ENCODE measurements at regions not wholly inside any gene's neighbourhood (a gene's known extent, or its start where the extent isn't known, plus 50 kb on each side); places are given as distances from the start of the nearest gene placed in this dataset.

GRCh38 chr9:116007824-116008223, 145.8 kb upstream of the PAPPA start:
- TF ChIP-seq HMGXB4 (CRISPR knock-in tag; IDR thresholded peaks at IDR 0.05), result no peak
- TF ChIP-seq PREB (CRISPR knock-in tag; IDR thresholded peaks at IDR 0.05; ENCODE audit: borderline replicate concordance), result no peak
- ATAC-seq, result no peak
- H3K4me1 Mint-ChIP-seq, result 0 out of 2 replicates have a peak, but pooled peaks cover 2% of the 10 kb centered on the region
- no peak overlapping the region for H3K27ac Mint-ChIP-seq
- no peaks in the 10 kb centered on the region for H3K9me3 Mint-ChIP-seq
- peaks cover 3% of the 10 kb centered on the region for H3K27me3 Mint-ChIP-seq (ENCODE audit: low read depth)
- H3K4me3 Mint-ChIP-seq, result no peak overlapping the region
- no peaks in the 10 kb centered on the region for H3K36me3 Mint-ChIP-seq
- DNase-seq (ENCODE audit: low spot score), result no peak
- POLR2A ChIA-PET, result no interaction called here
- CTCF ChIA-PET, result no interaction called here

GRCh38 chr9:116008278-116008677, 145.3 kb upstream of the PAPPA start:
- H3K4me1 Mint-ChIP-seq, result 0 out of 2 replicates have a peak, but pooled peaks cover 2% of the 10 kb centered on the region
- no peaks in the 10 kb centered on the region for H3K36me3 Mint-ChIP-seq
- ATAC-seq (no peak), DNase-seq (ENCODE audit: low spot score) (no peak)
- no peak overlapping the region for H3K4me3 Mint-ChIP-seq
- H3K27me3 Mint-ChIP-seq (ENCODE audit: low read depth), result peaks cover 3% of the 10 kb centered on the region
- no peak for TF ChIP-seq E2F5 (CRISPR knock-in tag; IDR thresholded peaks at IDR 0.05)
- no peak for TF ChIP-seq TCF7 (CRISPR knock-in tag; IDR thresholded peaks at IDR 0.05; ENCODE audit: low read depth)
- no peak for TF ChIP-seq ERG (CRISPR knock-in tag; IDR thresholded peaks at IDR 0.05)
- TF ChIP-seq ARID4B (CRISPR knock-in tag; IDR thresholded peaks at IDR 0.05; ENCODE audit: borderline replicate concordance), result no peak
- no peak for TF ChIP-seq CTCF (IDR thresholded peaks at IDR 0.05)
- no peak for TF ChIP-seq JAZF1 (CRISPR knock-in tag; IDR thresholded peaks at IDR 0.05)
- no peak for TF ChIP-seq ZNF317 (CRISPR knock-in tag; IDR thresholded peaks at IDR 0.05; ENCODE audit: borderline replicate concordance, low read depth)
- TF ChIP-seq SMAD4 (CRISPR knock-in tag; IDR thresholded peaks at IDR 0.05), result no peak
- no peak for TF ChIP-seq ZNF219 (CRISPR knock-in tag; IDR thresholded peaks at IDR 0.05; ENCODE audit: borderline replicate concordance)
- H3K27ac Mint-ChIP-seq, result no peak overlapping the region
- ChIA-PET CTCF (no interaction called here), POLR2A (no interaction called here)
- no peaks in the 10 kb centered on the region for H3K9me3 Mint-ChIP-seq
